ENCODE measurements at regions not wholly inside any gene's neighbourhood (a gene's known extent, or its start where the extent isn't known, plus 50 kb on each side); places are given as distances from the start of the nearest gene placed in this dataset.

- TF ChIP-seq REST (IDR thresholded peaks at IDR 0.05; ENCODE audit: insufficient read depth in 1 of 2, low read depth in 2 of 2, low read length in 2 of 2) (no peak), POLR2AphosphoS5 (IDR thresholded peaks at IDR 0.05; ENCODE audit: low read depth, low read length) (no peak), SIN3A (IDR thresholded peaks at IDR 0.05; ENCODE audit: borderline replicate concordance, insufficient read depth, low read length) (no peak), TAF1 (IDR thresholded peaks at IDR 0.05; ENCODE audit: borderline replicate concordance, insufficient read depth, low read length) (no peak), FOXP2 (optimal IDR thresholded peaks at IDR 0.05; ENCODE audit: borderline replicate concordance, extremely low read depth, extremely low read length, insufficient read depth) (no peak)
These were observed 551.0 kb downstream of the KIF4B start for GRCh38 chr5:155564541-155564940.

GRCh38 chr5:155575861-155576260 is 562.3 kb downstream of the KIF4B start:
- TF ChIP-seq POLR2AphosphoS5 (IDR thresholded peaks at IDR 0.05; ENCODE audit: low read depth, low read length) = no peak
- no peak for TF ChIP-seq SIN3A (IDR thresholded peaks at IDR 0.05; ENCODE audit: borderline replicate concordance, insufficient read depth, low read length)
- no peak for TF ChIP-seq TAF1 (IDR thresholded peaks at IDR 0.05; ENCODE audit: borderline replicate concordance, insufficient read depth, low read length)
- TF ChIP-seq REST (IDR thresholded peaks at IDR 0.05; ENCODE audit: insufficient read depth in 1 of 2, low read depth in 2 of 2, low read length in 2 of 2) = no peak
- TF ChIP-seq FOXP2 (optimal IDR thresholded peaks at IDR 0.05; ENCODE audit: borderline replicate concordance, extremely low read depth, extremely low read length, insufficient read depth) = no peak

GRCh38 chr5:155587458-155587857 is 573.9 kb downstream of the KIF4B start:
- TF ChIP-seq SIN3A (IDR thresholded peaks at IDR 0.05; ENCODE audit: borderline replicate concordance, insufficient read depth, low read length) = no peak
- no peak for TF ChIP-seq REST (IDR thresholded peaks at IDR 0.05; ENCODE audit: insufficient read depth in 1 of 2, low read depth in 2 of 2, low read length in 2 of 2)
- no peak for TF ChIP-seq POLR2AphosphoS5 (IDR thresholded peaks at IDR 0.05; ENCODE audit: low read depth, low read length)
- no peak for TF ChIP-seq TAF1 (IDR thresholded peaks at IDR 0.05; ENCODE audit: borderline replicate concordance, insufficient read depth, low read length)
- TF ChIP-seq FOXP2 (optimal IDR thresholded peaks at IDR 0.05; ENCODE audit: borderline replicate concordance, extremely low read depth, extremely low read length, insufficient read depth) = no peak

- TF ChIP-seq TAF1 (IDR thresholded peaks at IDR 0.05; ENCODE audit: borderline replicate concordance, insufficient read depth, low read length) (no peak), FOXP2 (optimal IDR thresholded peaks at IDR 0.05; ENCODE audit: borderline replicate concordance, extremely low read depth, extremely low read length, insufficient read depth) (no peak), SIN3A (IDR thresholded peaks at IDR 0.05; ENCODE audit: borderline replicate concordance, insufficient read depth, low read length) (no peak), REST (IDR thresholded peaks at IDR 0.05; ENCODE audit: insufficient read depth in 1 of 2, low read depth in 2 of 2, low read length in 2 of 2) (no peak), POLR2AphosphoS5 (IDR thresholded peaks at IDR 0.05; ENCODE audit: low read depth, low read length) (no peak)
These were observed 577.7 kb downstream of the KIF4B start for GRCh38 chr5:155591273-155591672.

- TF ChIP-seq FOXP2 (optimal IDR thresholded peaks at IDR 0.05; ENCODE audit: borderline replicate concordance, extremely low read depth, extremely low read length, insufficient read depth) (no peak), REST (IDR thresholded peaks at IDR 0.05; ENCODE audit: insufficient read depth in 1 of 2, low read depth in 2 of 2, low read length in 2 of 2) (no peak)
These were observed 580.7 kb downstream of the KIF4B start for GRCh38 chr5:155594270-155594669.
